Stimulated activated CD8-positive, alpha-beta memory T cell treated with anti-CD3 and anti-CD28 coated beads, Interleukin-15, amount 100 ng/mL, for 4 hours (primary cell): ENCODE measurements at regions not wholly inside any gene's neighbourhood (a gene's known extent, or its start where the extent isn't known, plus 50 kb on each side); places are given as distances from the start of the nearest gene placed in this dataset.
"Not testable (repeated sequence)": the region's sequence is repeated elsewhere in the genome, so short reads cannot be mapped to it uniquely, and the experiment has no call there.

ENCODE experiments used
- DNase-seq, 2 donors: peaks; one replicate each; pipeline ENCODE4 v3.0.0-alpha.2; 2020; ENCODE audit warnings: low read depth in 2 of 2

DNA sequence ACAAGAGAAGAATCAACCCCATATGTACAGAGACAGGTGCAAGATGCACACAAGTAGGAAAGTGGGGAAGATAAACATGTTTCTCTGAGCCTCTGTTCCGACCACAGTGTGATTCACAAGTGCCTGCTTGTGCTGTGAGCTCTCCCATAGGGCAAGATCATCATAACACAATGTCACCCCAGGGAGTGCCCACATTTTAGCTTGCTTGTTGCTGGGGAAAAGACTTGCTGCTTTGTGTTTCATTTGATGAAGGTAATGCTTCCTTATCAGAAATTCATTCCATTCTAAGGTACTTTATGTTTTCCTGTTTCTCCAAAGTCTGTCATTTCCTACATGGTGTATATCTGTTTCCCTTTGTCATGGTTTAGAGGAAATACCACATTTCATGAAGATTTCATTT lies 304.5 kb upstream of the DIPK2B start:
- no peak for DNase-seq

GRCh38 chrX:45503787-45504362 lies 303.2 kb upstream of the DIPK2B start:
- not testable (repeated sequence) for DNase-seq

- no peak for DNase-seq
Observed at GRCh38 chrX:45502396-45502795, 301.7 kb upstream of the DIPK2B start.

DNA sequence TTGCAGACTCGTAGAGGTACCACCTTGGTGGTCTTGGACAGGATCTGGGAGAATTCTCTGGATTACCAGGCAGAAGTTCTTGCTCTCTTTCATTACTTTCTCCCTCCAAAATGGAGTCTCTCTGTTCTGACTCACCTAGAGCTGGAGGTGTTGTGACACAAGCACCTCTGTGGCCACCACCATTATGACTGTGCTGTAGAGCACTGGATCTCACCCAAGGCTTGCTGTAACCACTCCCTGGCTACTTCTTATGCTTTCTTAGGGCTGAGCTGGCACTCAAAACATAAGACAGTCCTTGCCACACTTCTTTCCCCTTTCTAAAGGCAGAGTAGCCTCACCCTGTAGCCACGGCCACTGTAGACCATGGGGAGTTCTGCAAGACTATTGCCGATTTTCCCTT lies 296.6 kb upstream of the DIPK2B start:
- no peak for DNase-seq

- DNase-seq = no peak
Observed at GRCh38 chrX:45485719-45486118, 285.0 kb upstream of the DIPK2B start.

DNA sequence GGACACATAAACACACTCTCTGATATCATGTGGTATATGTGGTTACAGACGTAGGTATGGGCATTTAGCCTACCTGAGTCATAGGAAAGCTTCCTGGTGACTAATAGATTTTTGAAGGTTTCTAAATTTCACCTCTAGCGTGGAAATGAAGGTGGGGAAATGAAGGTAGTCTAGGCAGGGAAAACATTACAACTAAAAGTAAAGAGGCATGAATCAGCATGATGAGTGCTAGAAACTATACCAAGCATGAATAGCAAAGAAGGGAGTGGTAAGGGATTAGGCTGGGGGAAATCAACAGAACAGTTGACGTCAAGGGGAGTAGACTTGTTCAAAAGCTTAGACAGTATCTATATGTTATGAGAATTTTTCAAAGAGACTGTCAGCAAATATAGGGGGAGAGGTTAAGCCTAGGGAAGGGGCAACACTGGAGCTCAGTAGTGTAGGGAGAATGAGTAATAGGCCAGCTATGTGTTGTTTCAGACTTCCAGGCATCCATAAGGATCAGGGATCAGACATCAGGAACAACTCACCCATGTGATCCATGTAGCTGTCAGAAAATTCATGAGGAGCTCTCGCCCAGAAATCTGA lies 279.3 kb upstream of the DIPK2B start:
- DNase-seq = no peak

DNA sequence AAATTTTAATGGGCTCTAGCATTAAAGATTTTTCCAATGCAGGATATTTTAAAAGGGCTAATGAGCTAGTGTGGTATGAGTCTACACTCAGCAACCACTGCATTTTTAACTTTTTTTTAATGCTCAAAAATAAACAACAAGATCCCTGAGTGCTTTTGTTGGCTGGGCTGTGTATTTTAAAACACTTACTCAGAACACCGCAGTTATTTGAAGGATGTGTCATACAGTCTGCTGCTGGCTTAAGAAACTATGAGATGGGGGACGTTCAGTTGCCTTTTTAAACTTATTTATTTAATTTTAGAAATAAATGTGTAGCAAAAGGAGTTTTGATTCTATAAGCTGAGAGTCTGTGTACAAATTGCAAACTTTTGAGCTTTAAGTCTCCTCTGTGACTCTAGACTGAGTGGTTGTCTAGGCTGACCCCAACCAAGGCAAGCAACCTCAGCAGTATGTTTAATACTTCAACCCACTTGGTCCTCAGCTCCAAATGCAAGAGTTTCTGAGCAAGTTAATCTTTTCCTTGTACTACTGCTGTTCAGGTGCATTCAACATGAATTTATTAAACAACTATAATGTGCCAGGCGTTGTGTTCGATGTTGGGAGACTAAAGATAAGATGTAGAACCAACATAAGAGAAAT lies 278.6 kb upstream of the DIPK2B start:
- no peak for DNase-seq

GRCh38 chrX:45472968-45473367 lies 272.3 kb upstream of the DIPK2B start:
- no peak for DNase-seq

DNA sequence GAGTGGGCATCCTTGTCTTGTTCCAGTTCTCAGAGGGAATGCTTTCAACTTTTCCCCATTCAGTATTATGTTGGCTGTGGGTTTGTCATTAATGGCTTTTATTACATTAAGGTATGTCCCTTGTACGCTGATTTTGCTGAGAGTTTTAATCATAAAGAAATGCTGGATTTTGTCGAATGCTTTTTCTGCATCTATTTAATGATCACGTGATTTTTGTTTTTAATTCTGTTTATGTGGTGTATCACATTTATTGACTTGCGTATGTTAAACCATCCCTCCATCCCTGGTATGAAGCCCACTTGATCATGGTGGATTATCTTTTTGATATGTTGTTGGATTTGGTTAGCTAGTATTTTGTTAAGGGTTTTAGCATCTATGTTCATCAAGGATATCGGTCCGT lies 266.9 kb upstream of the DIPK2B start:
- DNase-seq = not testable (repeated sequence)

DNA sequence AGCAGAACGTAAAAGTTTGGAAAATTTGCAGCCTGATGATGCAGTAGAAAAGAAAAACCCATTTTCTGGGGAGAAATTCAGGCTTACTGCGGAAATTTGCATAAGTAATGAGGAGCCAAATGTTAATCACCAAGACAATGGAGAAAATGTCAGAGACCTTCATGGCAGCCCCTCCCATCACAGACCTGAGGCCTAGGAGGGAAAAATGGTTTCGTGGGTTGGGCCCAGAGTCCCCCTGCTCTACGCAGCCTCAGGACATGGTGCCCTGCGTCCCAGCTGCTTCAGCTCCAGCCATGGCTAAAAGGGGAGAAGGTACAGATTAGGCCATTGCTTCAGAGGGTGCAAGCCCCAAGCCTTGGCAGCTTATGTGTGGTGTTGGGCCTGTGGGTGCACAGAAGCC lies 255.1 kb upstream of the DIPK2B start:
- DNase-seq = not testable (repeated sequence)

DNA sequence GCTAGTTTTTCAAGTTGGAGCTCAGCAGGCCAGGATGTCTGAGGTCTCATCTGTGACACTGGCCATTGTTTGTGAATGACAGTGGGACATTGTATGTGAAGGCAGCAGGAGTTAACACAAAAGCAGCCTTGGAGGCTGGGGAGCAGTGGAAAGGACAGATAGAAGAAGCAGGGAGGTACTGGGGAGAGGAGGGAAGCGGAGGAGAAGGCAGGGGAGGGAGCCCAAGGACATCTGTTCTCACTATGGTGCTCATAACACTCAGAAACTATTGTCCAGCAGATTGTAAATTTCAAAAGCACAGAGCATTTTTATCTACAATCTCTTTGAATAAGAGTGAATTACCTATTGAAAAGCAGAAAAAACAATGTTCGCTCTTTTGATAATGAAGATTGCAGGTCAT lies 253.6 kb upstream of the DIPK2B start:
- DNase-seq = no peak

DNA sequence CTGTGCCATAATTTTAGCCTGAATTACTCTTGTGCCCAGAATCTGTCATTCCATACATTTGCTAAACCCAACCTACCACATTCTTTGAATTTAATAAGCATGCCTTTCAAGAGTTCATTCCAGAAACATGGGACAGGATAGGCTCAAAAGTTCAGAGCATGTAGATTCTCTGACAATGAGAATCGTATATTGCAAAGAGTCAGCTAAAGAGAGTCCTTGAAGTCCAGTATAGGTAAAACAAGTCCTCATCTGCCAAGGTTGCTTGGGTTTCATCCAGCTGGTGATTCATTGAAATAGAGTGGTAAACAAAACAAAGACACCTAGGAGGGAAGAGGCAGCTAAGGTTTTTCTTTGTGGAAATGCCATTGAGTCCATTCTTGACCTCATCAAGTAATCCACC lies 249.3 kb upstream of the DIPK2B start:
- DNase-seq = no peak

DNA sequence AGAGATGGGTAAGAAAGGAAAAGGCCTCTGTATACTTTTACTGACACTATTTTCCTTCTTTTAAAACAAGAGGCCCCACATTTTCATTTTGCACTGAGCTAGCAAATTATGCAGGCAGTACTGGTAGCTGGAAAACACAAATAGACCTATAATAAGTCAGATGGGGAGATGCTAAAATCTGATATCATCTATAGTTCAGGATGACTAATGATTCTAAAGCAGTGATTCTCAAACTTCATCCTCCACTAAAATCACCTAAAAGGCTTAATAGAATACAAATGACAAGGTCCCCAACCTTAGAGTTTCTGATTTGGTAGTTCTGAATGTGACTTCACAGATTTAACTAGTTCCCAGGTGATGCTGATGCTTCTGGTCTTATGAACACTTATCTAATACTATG lies 247.3 kb upstream of the DIPK2B start:
- no peak for DNase-seq

DNA sequence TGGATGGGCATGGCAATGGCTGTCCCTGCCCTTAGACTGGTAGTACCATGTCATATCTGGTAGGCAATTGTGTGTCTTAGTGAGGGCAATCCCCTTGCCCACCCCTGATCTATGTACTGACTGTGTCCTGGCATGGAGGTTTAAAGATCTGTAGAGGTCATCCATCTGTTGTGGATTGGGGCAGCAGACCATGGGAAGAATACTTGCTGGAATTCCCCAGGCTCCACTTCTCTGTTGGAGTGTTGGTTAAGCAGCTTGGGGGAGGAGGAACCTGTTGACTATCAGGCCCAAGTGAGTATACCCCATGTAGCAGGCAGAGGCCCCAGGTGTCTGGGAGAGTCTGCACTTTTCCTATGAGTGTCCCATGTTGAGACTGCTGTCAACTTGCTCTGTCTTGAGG lies 246.7 kb upstream of the DIPK2B start:
- DNase-seq = no peak

GRCh38 chrX:45445745-45446412 lies 245.2 kb upstream of the DIPK2B start:
- DNase-seq = no peak

GRCh38 chrX:45437186-45437585 lies 236.5 kb upstream of the DIPK2B start:
- DNase-seq = no peak

- no peak for DNase-seq
Observed at GRCh38 chrX:45435481-45435880, 234.8 kb upstream of the DIPK2B start.

DNA sequence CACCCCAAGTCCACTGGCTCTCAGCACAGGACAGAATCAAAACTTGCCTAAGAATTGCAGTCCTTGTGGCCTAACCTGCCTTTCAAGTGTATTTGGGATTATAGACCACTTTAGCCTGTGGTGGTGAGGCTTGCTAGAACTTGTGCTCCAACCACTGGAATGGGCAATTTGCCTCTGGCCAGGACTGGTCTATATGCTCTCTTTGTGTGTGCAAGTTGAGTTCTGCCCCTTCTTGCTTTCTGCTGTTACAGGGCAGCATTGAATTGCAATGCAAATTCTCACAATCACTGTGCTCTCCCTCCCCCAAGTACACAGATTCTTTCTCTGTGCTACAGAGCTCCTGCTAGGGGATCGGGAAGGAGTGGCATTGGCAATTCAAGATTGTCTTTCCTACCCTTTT lies 233.6 kb upstream of the DIPK2B start:
- no peak for DNase-seq

DNA sequence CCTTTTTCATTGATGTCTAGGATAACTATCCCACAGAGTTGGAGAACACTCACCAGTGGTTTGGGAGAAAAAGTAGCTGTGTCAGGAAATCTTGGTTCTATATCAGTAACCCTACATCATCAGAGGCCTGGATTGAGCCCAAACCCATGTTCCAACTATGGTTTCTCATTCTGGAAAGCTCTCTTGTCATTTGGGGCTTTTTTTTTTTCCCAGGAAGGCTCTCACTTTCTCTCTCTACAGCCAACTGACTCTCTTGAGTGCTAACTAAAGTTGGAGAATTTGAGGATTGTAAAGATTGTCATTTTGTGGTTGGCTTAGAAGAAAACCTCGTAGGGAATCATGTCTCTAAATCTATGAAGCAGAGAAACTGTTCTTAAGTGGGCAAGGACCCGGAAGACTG lies 228.2 kb upstream of the DIPK2B start:
- no peak for DNase-seq

GRCh38 chrX:45424326-45424725 lies 223.7 kb upstream of the DIPK2B start:
- DNase-seq = no peak

- no peak for DNase-seq
Observed at GRCh38 chrX:45422216-45422925, 221.7 kb upstream of the DIPK2B start.

DNA sequence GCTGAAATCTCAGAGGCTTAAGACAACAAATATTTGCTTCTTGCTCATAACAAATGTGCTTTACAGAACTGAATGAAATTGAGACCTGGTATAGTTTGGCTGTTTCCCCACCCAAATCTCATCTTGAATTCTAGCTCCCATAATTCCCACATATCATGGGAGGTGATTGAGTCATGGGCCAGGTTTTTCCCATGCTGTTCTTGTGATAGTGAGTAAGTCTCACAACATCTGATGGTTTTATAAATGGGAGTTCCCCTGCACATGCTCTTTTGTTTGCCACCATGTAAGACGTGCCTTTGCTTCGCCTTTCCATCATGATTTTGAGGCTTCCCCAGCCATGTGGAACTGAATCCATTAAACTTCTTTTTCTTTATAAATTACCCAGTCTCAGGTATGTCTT lies 221.1 kb upstream of the DIPK2B start:
- no peak for DNase-seq
